ENCODE measurements at regions not wholly inside any gene's neighbourhood (a gene's known extent, or its start where the extent isn't known, plus 50 kb on each side); places are given as distances from the start of the nearest gene placed in this dataset.

DNA sequence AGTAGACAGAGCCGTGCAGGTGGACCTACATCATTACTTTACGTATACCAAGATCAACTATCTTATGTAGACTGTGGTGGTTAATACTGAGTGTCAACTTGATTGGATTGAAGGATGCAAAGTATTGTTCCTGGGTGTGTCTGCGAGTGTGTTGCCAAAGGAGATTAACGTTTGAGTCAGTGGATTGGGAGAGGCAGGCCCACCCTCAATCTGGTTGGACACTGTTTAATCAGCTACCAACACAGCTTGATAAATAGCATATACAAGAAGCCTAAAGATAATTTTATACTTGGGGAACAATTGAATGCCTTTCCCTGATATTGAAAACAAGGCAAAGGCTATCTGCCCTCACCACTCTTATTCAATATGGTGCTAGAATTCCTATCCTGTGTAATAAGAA lies 604.2 kb upstream of the ZEB2 start:
- CTCF ChIA-PET, result no interaction called here
- no CpG with 5 or more reads among the region's 4 CpGs for WGBS (ENCODE audit: insufficient coverage)
- Histone ChIP-seq H3K9me3 (ENCODE audit: control extremely low read depth in 1 of 5, control insufficient read depth in 4 of 5, insufficient read depth in 2 of 5, low read depth in 1 of 5, low read length in 4 of 5) (no peaks in the 10 kb centered on the region), H3K27me3 (replicated peaks in 2 of 5; ENCODE audit: control insufficient read depth in 4 of 5, insufficient read depth in 5 of 5, low read length in 4 of 5) (no peaks in the 10 kb centered on the region), H3K36me3 (ENCODE audit: control insufficient read depth in 4 of 4, insufficient read depth in 4 of 4, low read length in 3 of 4) (no peaks in the 10 kb centered on the region), H3K27ac (ENCODE audit: insufficient read depth in 1 of 2, low read depth in 1 of 2, low read length in 2 of 2, poor library complexity in 1 of 2, severe bottlenecking in 2 of 2) (no peak overlapping the region), H3K4me3 (ENCODE audit: control insufficient read depth in 1 of 7, extremely low read depth in 1 of 7, insufficient read depth in 4 of 7, low read depth in 2 of 7, low read length in 6 of 7) (no peak overlapping the region), H3K4me1 (ENCODE audit: control extremely low read depth in 1 of 4, control insufficient read depth in 4 of 4, insufficient read depth in 4 of 4, low read length in 3 of 4) (no peaks in the 10 kb centered on the region)
- POLR2A ChIA-PET, result no interaction called here
- DNase-seq, result no peak

DNA sequence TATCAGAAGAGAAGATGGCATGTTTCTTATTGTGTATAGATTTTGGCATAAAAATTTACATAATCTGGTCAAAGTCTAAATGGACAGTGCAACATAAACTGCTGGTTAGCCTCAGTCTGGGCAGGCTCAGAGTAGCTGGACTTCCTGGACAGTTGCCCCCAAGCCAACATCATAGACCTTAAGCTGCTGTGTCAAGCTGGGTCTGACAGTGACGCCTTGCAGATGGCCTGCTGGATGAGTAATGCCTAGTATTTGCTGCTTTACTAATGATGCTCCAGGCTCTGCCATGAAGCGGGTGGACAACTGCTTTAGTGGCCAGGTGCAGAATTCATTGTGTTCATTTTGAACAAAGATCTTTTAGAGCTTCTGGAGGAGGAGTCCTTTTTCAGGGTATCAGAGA lies 603.7 kb upstream of the ZEB2 start:
- H3K9me3 ChIP-seq (ENCODE audit: control extremely low read depth in 1 of 5, control insufficient read depth in 4 of 5, insufficient read depth in 2 of 5, low read depth in 1 of 5, low read length in 4 of 5), result no peaks in the 10 kb centered on the region
- H3K27me3 ChIP-seq (replicated peaks in 2 of 5; ENCODE audit: control insufficient read depth in 4 of 5, insufficient read depth in 5 of 5, low read length in 4 of 5), result no peaks in the 10 kb centered on the region
- H3K4me1 ChIP-seq (ENCODE audit: control extremely low read depth in 1 of 4, control insufficient read depth in 4 of 4, insufficient read depth in 4 of 4, low read length in 3 of 4), result no peaks in the 10 kb centered on the region
- POLR2A ChIA-PET, result no interaction called here
- H3K36me3 ChIP-seq (ENCODE audit: control insufficient read depth in 4 of 4, insufficient read depth in 4 of 4, low read length in 3 of 4), result no peaks in the 10 kb centered on the region
- 100% methylated on average over 2 of the region's 2 CpGs for WGBS (ENCODE audit: insufficient coverage)
- no peak overlapping the region for H3K4me3 ChIP-seq (ENCODE audit: control insufficient read depth in 1 of 7, extremely low read depth in 1 of 7, insufficient read depth in 4 of 7, low read depth in 2 of 7, low read length in 6 of 7)
- H3K27ac ChIP-seq (ENCODE audit: insufficient read depth in 1 of 2, low read depth in 1 of 2, low read length in 2 of 2, poor library complexity in 1 of 2, severe bottlenecking in 2 of 2), result no peak overlapping the region
- CTCF ChIA-PET, result no interaction called here
- DNase-seq, result no peak

DNA sequence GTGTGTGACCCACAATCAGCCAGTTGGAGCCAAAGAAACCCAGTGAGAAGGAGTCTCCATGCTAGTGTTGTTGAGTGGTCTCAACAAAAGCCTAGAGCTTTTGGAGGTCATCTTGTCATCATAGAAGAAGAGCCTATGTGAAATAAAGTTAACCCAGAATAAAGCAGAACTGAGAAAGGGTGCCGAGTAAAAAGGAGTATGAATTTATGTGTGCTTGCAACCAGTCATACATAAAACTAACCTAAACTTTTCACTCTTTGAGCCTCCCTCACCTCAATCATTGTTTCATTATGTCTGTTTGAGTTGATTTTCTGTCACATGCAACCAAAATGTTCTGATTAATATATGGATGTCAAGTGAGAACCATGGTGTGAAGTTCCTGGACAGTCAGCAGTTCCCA lies 599.3 kb upstream of the ZEB2 start:
- H3K9me3 ChIP-seq (ENCODE audit: control extremely low read depth in 1 of 5, control insufficient read depth in 4 of 5, insufficient read depth in 2 of 5, low read depth in 1 of 5, low read length in 4 of 5), result no peaks in the 10 kb centered on the region
- H3K36me3 ChIP-seq (ENCODE audit: control insufficient read depth in 4 of 4, insufficient read depth in 4 of 4, low read length in 3 of 4), result no peaks in the 10 kb centered on the region
- DNase-seq, result no peak
- H3K27ac ChIP-seq (ENCODE audit: insufficient read depth in 1 of 2, low read depth in 1 of 2, low read length in 2 of 2, poor library complexity in 1 of 2, severe bottlenecking in 2 of 2), result no peak overlapping the region
- H3K4me3 ChIP-seq (ENCODE audit: control insufficient read depth in 1 of 7, extremely low read depth in 1 of 7, insufficient read depth in 4 of 7, low read depth in 2 of 7, low read length in 6 of 7), result no peak overlapping the region
- no CpG with 5 or more reads among the region's 1 CpG for WGBS (ENCODE audit: insufficient coverage)
- H3K27me3 ChIP-seq (replicated peaks in 2 of 5; ENCODE audit: control insufficient read depth in 4 of 5, insufficient read depth in 5 of 5, low read length in 4 of 5), result no peaks in the 10 kb centered on the region
- H3K4me1 ChIP-seq (ENCODE audit: control extremely low read depth in 1 of 4, control insufficient read depth in 4 of 4, insufficient read depth in 4 of 4, low read length in 3 of 4), result no peaks in the 10 kb centered on the region
- CTCF ChIA-PET, result no interaction called here
- POLR2A ChIA-PET, result no interaction called here

DNA sequence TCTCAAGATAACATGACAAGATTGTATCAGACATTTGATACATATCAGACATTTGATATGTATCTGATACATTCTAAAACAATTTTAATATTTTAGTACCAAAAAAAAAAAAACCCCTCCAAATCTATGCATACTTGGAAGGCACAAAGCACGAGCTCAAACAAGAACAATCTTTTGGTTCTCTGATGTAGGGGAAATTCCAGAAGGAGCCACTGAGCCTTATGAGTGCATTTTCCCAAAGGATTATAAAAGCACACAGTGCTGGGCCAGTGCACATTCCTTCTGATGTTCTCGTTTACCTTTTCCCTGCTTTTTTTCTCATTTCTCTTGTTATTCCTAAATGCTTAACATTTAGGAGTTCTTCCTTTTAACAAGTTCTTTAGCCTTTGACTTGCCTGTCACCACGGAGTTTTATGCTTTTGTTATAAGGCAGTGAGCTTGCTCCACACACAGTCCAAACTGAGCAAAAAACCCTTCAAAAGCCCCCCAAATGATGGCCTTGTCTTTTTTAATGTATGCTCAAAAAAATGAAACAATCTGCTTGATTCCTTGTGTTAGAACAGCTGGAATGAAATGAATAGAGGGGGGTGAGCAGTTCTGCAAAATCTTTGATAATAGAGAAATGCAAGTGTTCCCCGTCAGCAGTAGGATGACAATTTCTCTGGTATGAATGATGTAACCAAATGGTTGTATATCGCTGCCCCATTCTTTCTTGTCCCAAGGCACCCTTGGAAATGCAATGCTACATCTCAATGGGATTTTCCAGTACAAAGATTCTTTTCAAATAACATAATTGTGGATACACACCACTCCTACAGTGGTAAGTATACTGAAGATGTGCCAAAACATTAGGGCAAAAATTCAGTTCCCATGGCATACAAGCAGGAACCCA lies 597.2 kb upstream of the ZEB2 start:
- H3K9me3 ChIP-seq (ENCODE audit: control extremely low read depth in 1 of 5, control insufficient read depth in 4 of 5, insufficient read depth in 2 of 5, low read depth in 1 of 5, low read length in 4 of 5), result no peaks in the 10 kb centered on the region
- ChIA-PET CTCF (no interaction called here), POLR2A (no interaction called here)
- H3K4me1 ChIP-seq (ENCODE audit: control extremely low read depth in 1 of 4, control insufficient read depth in 4 of 4, insufficient read depth in 4 of 4, low read length in 3 of 4), result no peaks in the 10 kb centered on the region
- H3K4me3 ChIP-seq (ENCODE audit: control insufficient read depth in 1 of 7, extremely low read depth in 1 of 7, insufficient read depth in 4 of 7, low read depth in 2 of 7, low read length in 6 of 7), result no peak overlapping the region
- no peaks in the 10 kb centered on the region for H3K36me3 ChIP-seq (ENCODE audit: control insufficient read depth in 4 of 4, insufficient read depth in 4 of 4, low read length in 3 of 4)
- no peak for DNase-seq
- H3K27ac ChIP-seq (ENCODE audit: insufficient read depth in 1 of 2, low read depth in 1 of 2, low read length in 2 of 2, poor library complexity in 1 of 2, severe bottlenecking in 2 of 2), result no peak overlapping the region
- H3K27me3 ChIP-seq (replicated peaks in 2 of 5; ENCODE audit: control insufficient read depth in 4 of 5, insufficient read depth in 5 of 5, low read length in 4 of 5), result no peaks in the 10 kb centered on the region
- 100% methylated on average over 1 of the region's 5 CpGs for WGBS (ENCODE audit: insufficient coverage)

DNA sequence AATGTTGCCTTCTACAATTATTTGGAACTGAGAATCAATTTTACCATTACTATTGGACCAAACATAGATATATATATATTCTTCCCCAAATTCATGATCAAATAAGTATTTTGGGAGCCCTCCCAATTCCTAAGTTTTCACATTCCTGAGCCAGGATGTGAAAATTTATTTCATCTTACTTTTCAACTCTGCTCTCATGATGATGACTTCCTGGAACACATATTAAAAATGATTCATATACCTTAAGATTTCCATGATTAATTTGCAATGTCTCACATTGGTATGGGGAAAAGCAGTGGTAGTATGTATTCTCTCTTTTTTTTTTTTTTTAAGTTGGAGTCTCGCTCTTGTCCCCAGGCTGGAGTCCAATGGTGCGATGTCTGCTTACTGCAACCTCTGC lies 596.1 kb upstream of the ZEB2 start:
- WGBS (ENCODE audit: insufficient coverage), result no CpG with 5 or more reads among the region's 2 CpGs
- H3K36me3 ChIP-seq (ENCODE audit: control insufficient read depth in 4 of 4, insufficient read depth in 4 of 4, low read length in 3 of 4), result no peaks in the 10 kb centered on the region
- H3K27me3 ChIP-seq (replicated peaks in 2 of 5; ENCODE audit: control insufficient read depth in 4 of 5, insufficient read depth in 5 of 5, low read length in 4 of 5), result no peaks in the 10 kb centered on the region
- no peak for DNase-seq
- POLR2A ChIA-PET, result no interaction called here
- no peaks in the 10 kb centered on the region for H3K4me1 ChIP-seq (ENCODE audit: control extremely low read depth in 1 of 4, control insufficient read depth in 4 of 4, insufficient read depth in 4 of 4, low read length in 3 of 4)
- no peaks in the 10 kb centered on the region for H3K9me3 ChIP-seq (ENCODE audit: control extremely low read depth in 1 of 5, control insufficient read depth in 4 of 5, insufficient read depth in 2 of 5, low read depth in 1 of 5, low read length in 4 of 5)
- no peak overlapping the region for H3K4me3 ChIP-seq (ENCODE audit: control insufficient read depth in 1 of 7, extremely low read depth in 1 of 7, insufficient read depth in 4 of 7, low read depth in 2 of 7, low read length in 6 of 7)
- CTCF ChIA-PET, result no interaction called here
- H3K27ac ChIP-seq (ENCODE audit: insufficient read depth in 1 of 2, low read depth in 1 of 2, low read length in 2 of 2, poor library complexity in 1 of 2, severe bottlenecking in 2 of 2), result no peak overlapping the region

DNA sequence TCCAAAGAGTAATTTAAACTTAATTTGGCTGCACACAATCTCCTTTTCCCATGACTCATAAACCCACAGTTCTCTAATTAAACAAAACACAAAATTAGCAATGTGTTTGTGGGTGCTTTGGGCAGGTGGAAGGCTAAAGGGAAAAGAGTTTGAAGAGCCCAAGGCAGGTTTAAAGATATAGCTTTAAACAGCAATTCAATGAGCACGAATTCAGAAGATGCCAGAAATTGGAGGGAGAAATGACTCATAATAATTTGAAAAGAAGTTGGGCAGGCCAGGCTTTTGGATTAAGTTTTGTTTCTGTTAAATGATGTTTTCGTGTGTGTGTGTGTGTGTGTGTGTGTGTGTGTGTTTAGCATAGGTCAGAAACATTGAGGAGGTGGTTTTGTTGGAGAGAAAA lies 594.8 kb upstream of the ZEB2 start:
- Histone ChIP-seq H3K4me1 (ENCODE audit: control extremely low read depth in 1 of 4, control insufficient read depth in 4 of 4, insufficient read depth in 4 of 4, low read length in 3 of 4) (no peaks in the 10 kb centered on the region), H3K27me3 (replicated peaks in 2 of 5; ENCODE audit: control insufficient read depth in 4 of 5, insufficient read depth in 5 of 5, low read length in 4 of 5) (no peaks in the 10 kb centered on the region), H3K27ac (ENCODE audit: insufficient read depth in 1 of 2, low read depth in 1 of 2, low read length in 2 of 2, poor library complexity in 1 of 2, severe bottlenecking in 2 of 2) (no peak overlapping the region), H3K9me3 (ENCODE audit: control extremely low read depth in 1 of 5, control insufficient read depth in 4 of 5, insufficient read depth in 2 of 5, low read depth in 1 of 5, low read length in 4 of 5) (no peaks in the 10 kb centered on the region), H3K36me3 (ENCODE audit: control insufficient read depth in 4 of 4, insufficient read depth in 4 of 4, low read length in 3 of 4) (no peaks in the 10 kb centered on the region), H3K4me3 (ENCODE audit: control insufficient read depth in 1 of 7, extremely low read depth in 1 of 7, insufficient read depth in 4 of 7, low read depth in 2 of 7, low read length in 6 of 7) (no peak overlapping the region)
- ChIA-PET CTCF (no interaction called here), POLR2A (no interaction called here)
- WGBS (ENCODE audit: insufficient coverage), result 68% methylated on average over 2 of the region's 2 CpGs
- DNase-seq, result no peak

DNA sequence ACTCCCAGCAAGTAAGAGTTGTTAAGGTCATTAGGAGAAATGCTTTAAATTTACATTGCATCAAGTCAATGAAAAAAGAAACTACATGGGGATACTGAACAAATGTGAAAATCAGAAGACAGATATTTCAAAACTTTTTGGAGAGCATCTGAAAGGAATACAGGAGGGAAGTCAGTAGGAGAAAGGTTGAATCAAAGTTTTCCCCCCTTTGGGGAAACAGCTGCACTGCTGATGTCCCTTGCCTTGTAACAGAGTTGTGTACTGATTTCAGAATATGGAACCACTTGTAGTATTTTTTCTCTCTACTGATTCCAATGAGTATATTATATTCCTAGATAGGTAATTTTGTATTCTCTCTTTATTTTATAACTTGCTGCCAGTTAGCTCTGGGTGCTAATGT lies 592.5 kb upstream of the ZEB2 start:
- H3K27ac ChIP-seq (ENCODE audit: insufficient read depth in 1 of 2, low read depth in 1 of 2, low read length in 2 of 2, poor library complexity in 1 of 2, severe bottlenecking in 2 of 2), result no peak overlapping the region
- H3K9me3 ChIP-seq (ENCODE audit: control extremely low read depth in 1 of 5, control insufficient read depth in 4 of 5, insufficient read depth in 2 of 5, low read depth in 1 of 5, low read length in 4 of 5), result no peaks in the 10 kb centered on the region
- CTCF ChIA-PET, result no interaction called here

More for the DNA sequence above, 592.5 kb upstream of the ZEB2 start:
- no peak overlapping the region for H3K4me3 ChIP-seq (ENCODE audit: control insufficient read depth in 1 of 7, extremely low read depth in 1 of 7, insufficient read depth in 4 of 7, low read depth in 2 of 7, low read length in 6 of 7)
- H3K4me1 ChIP-seq (ENCODE audit: control extremely low read depth in 1 of 4, control insufficient read depth in 4 of 4, insufficient read depth in 4 of 4, low read length in 3 of 4), result no peaks in the 10 kb centered on the region
- H3K36me3 ChIP-seq (ENCODE audit: control insufficient read depth in 4 of 4, insufficient read depth in 4 of 4, low read length in 3 of 4), result no peaks in the 10 kb centered on the region
- no peaks in the 10 kb centered on the region for H3K27me3 ChIP-seq (replicated peaks in 2 of 5; ENCODE audit: control insufficient read depth in 4 of 5, insufficient read depth in 5 of 5, low read length in 4 of 5)
- DNase-seq, result no peak
- POLR2A ChIA-PET, result no interaction called here

Measured in common myeloid progenitor, CD34-positive (primary cell).